Panc1 (cell line): ENCODE measurements at regions not wholly inside any gene's neighbourhood (a gene's known extent, or its start where the extent isn't known, plus 50 kb on each side); places are given as distances from the start of the nearest gene placed in this dataset.

ENCODE experiments used
- ATAC-seq: fragments of 200-7000 bp; cut with Tn5 transposase; 2 replicates; pipeline ENCODE4 v1.9.1; 2020; ENCODE audit warnings: mild to moderate bottlenecking, moderate library complexity
- BruUV-seq: library from RNA; stranded (reverse); fragments of 400-500 nt; replicated peaks from 2 replicates; lab custom pipeline; 2021; lab: Mats Ljungman, UMichigan
- CTCF ChIA-PET: fragments of 300-600 bp; sonication (Branson Sonifier 250); formaldehyde crosslinking; loops from one replicate; lab custom pipeline; 2022; ENCODE audit warnings: antibody characterized with exemption; lab: Charles Lee
- POLR2A ChIA-PET: fragments of 300-600 bp; sonication (Branson Sonifier 250); formaldehyde crosslinking; loops from one replicate; lab custom pipeline; 2022; ENCODE audit warnings: antibody characterized with exemption; lab: Charles Lee
- DNase-seq: peaks from one replicate; pipeline ENCODE4 v3.0.0-alpha.2; 2010; ENCODE audit warnings: low read depth, low spot score
- H3K27ac ChIP-seq: 2 replicates; pipeline ENCODE4 v1.5.1; 2011; ENCODE audit warnings: mild to moderate bottlenecking, low read length, inconsistent platforms
- H3K27me3 ChIP-seq: fragments of 200-500 bp; sonication (Bioruptor generic); 2 replicates; pipeline ENCODE4 v1.6.0; 2014; ENCODE audit warnings: low read length, inconsistent platforms; ENCODE audit not compliant: control insufficient read depth, insufficient read depth
- H3K36me3 ChIP-seq: fragments of 200-500 bp; sonication (Bioruptor generic); 2 replicates; pipeline ENCODE4 v1.5.1; 2014; ENCODE audit warnings: inconsistent platforms, mild to moderate bottlenecking, low read length, moderate library complexity; ENCODE audit not compliant: control insufficient read depth, insufficient read depth
- H3K4me1 ChIP-seq: 2 replicates; pipeline ENCODE4 v1.5.1; 2011; ENCODE audit warnings: inconsistent platforms, mild to moderate bottlenecking, low read length, moderate library complexity; ENCODE audit not compliant: control insufficient read depth, insufficient read depth
- H3K4me3 ChIP-seq, 2 experiments: 2 replicates each; pipeline ENCODE4 v1.5.1; 2011 to 2012; ENCODE audit warnings: low read depth in 2 of 2, low read length in 2 of 2, mild to moderate bottlenecking in 2 of 2, inconsistent platforms in 1 of 2, moderate library complexity in 1 of 2
- H3K9me3 ChIP-seq: fragments of 200-500 bp; sonication (Bioruptor generic); 2 replicates; pipeline ENCODE4 v1.5.1; 2014; ENCODE audit warnings: low read depth, mild to moderate bottlenecking, inconsistent platforms, low read length, moderate library complexity; ENCODE audit not compliant: control insufficient read depth, insufficient read depth
- CTCF ChIP-seq: fragments of 450-650 bp; IDR thresholded peaks from 2 replicates; pipeline ENCODE4 v1.5.1; 2017; ENCODE audit warnings: mild to moderate bottlenecking
- POLR2AphosphoS5 ChIP-seq: IDR thresholded peaks from 2 replicates; pipeline ENCODE4 v1.6.1; 2012; ENCODE audit warnings: mild to moderate bottlenecking, low read depth, low read length, moderate library complexity
- REST ChIP-seq, 2 experiments: IDR thresholded peaks; 2 replicates each; pipeline ENCODE4 v1.6.1; 2011 to 2012; ENCODE audit warnings: low read depth in 2 of 2, control low read depth in 1 of 2, low read length in 1 of 2, mild to moderate bottlenecking in 1 of 2, moderate library complexity in 1 of 2; ENCODE audit not compliant: insufficient read depth in 1 of 2
- SIN3A ChIP-seq: IDR thresholded peaks from 2 replicates; pipeline ENCODE4 v1.6.1; 2012; ENCODE audit warnings: low read depth, mild to moderate bottlenecking, low read length, moderate library complexity, borderline replicate concordance; ENCODE audit not compliant: insufficient read depth
- TCF7L2 ChIP-seq: IDR thresholded peaks from 2 replicates; pipeline ENCODE4 v1.6.1; 2011; ENCODE audit warnings: mild to moderate bottlenecking, low read depth, low read length, inconsistent platforms
- in situ Hi-C: cut with HindIII; loops from 2 replicates; pipeline ENCODE4 v1.10.0; 2016; ENCODE audit warnings: low sequenced_read_pairs, low pct_unique_long_range_greater_than_20kb
- intact Hi-C: fragments of 100-400 bp; cut with micrococcal nuclease; formaldehyde crosslinking; loops from one replicate; pipeline ENCODE4 v1.10.0; 2022; ENCODE audit not compliant: unreplicated experiment

- no TSS peak for BruUV-seq
- H3K4me3 ChIP-seq, result no peak overlapping the region
- peak; percentile 30 for ATAC-seq
- in situ Hi-C loops (no loop called here), intact Hi-C loops (no loop called here)
- POLR2A ChIA-PET, result no interaction called here
- H3K36me3 ChIP-seq, result no peaks in the 10 kb centered on the region
- H3K27me3 ChIP-seq, result no peaks in the 10 kb centered on the region
- DNase-seq, result peak; percentile 83
- no peak overlapping the region for H3K27ac ChIP-seq
- no peaks in the 10 kb centered on the region for H3K4me1 ChIP-seq
- peaks cover 8% of the 10 kb centered on the region; the same call in 1 of the 2 replicates for H3K9me3 ChIP-seq
- CTCF ChIA-PET, result no interaction called here
- no peak for TF ChIP-seq REST (IDR thresholded peaks at IDR 0.05; ENCODE audit: insufficient read depth in 1 of 2, low read depth in 2 of 2, low read length in 1 of 2)
- TF ChIP-seq CTCF, result no peak
- TF ChIP-seq POLR2AphosphoS5, result no peak
- no peak for TF ChIP-seq SIN3A
- TF ChIP-seq TCF7L2, result no peak
Observed at GRCh38 chr5:33008751-33009418, 297.8 kb downstream of the NPR3 start.

GRCh38 chr5:33010846-33011245, 299.7 kb downstream of the NPR3 start:
- H3K4me1 ChIP-seq, result no peaks in the 10 kb centered on the region
- no peaks in the 10 kb centered on the region for H3K36me3 ChIP-seq
- no peaks in the 10 kb centered on the region for H3K27me3 ChIP-seq
- intact Hi-C loops, result no loop called here
- ATAC-seq (no peak), DNase-seq (no peak)
- H3K9me3 ChIP-seq, result peaks cover 8% of the 10 kb centered on the region; the same call in 1 of the 2 replicates
- ChIA-PET POLR2A (no interaction called here), CTCF (no interaction called here)
- BruUV-seq, result no TSS peak
- no peak overlapping the region for H3K27ac ChIP-seq
- no peak overlapping the region for H3K4me3 ChIP-seq
- TF ChIP-seq CTCF, result no peak
- TF ChIP-seq POLR2AphosphoS5, result no peak
- no peak for TF ChIP-seq SIN3A
- no peak for TF ChIP-seq REST (IDR thresholded peaks at IDR 0.05; ENCODE audit: insufficient read depth in 1 of 2, low read depth in 2 of 2, low read length in 1 of 2)
- no peak for TF ChIP-seq TCF7L2
- in situ Hi-C loops, result no loop called here
